Liver (tissue), 3 donors: ENCODE measurements at regions not wholly inside any gene's neighbourhood (a gene's known extent, or its start where the extent isn't known, plus 50 kb on each side); places are given as distances from the start of the nearest gene placed in this dataset.

ENCODE experiments used
- CTCF ChIP-seq: fragments of 150-350 bp; IDR thresholded peaks from 2 replicates; pipeline ENCODE4 v1.5.1; 2017; ENCODE audit warnings: improper control_type of control experiment, low read depth, low read length; ENCODE audit not compliant: missing input control
- EGR1 ChIP-seq, 2 donors: IDR thresholded peaks; 2 replicates each; pipeline ENCODE4 v1.6.1; 2016 to 2018; ENCODE audit warnings: antibody characterized with exemption in 2 of 2, low read depth in 2 of 2
- GABPA ChIP-seq, 2 donors: IDR thresholded peaks in 1 of 2; conservative IDR thresholded peaks in 1 of 2; 2 replicates each; pipeline ENCODE4 v1.6.1; 2016; ENCODE audit warnings: antibody characterized with exemption in 2 of 2, mild to moderate bottlenecking in 1 of 2, moderate library complexity in 1 of 2
- RAD21 ChIP-seq, 2 donors: IDR thresholded peaks; 2 replicates each; pipeline ENCODE4 v1.6.1; 2016; ENCODE audit warnings: antibody characterized with exemption in 2 of 2, mild to moderate bottlenecking in 2 of 2
- REST ChIP-seq: IDR thresholded peaks from 2 replicates; pipeline ENCODE4 v1.6.1; 2016; ENCODE audit warnings: antibody characterized with exemption, mild to moderate bottlenecking
- RXRA ChIP-seq, 2 donors: IDR thresholded peaks; 2 replicates each; pipeline ENCODE4 v1.6.1; 2017 to 2018; ENCODE audit warnings: antibody characterized with exemption in 2 of 2, mild to moderate bottlenecking in 1 of 2
- TAF1 ChIP-seq: conservative IDR thresholded peaks from 2 replicates; pipeline ENCODE4 v1.6.1; 2016; ENCODE audit warnings: antibody characterized with exemption, mild to moderate bottlenecking
- TF ChIP-seq, protein P1 (sequence below): IDR thresholded peaks from 2 replicates; pipeline ENCODE4 v1.6.1; 2016; ENCODE audit warnings: antibody characterized with exemption
- donor health status: healthy.
- donor health status: healthy.

DNA sequence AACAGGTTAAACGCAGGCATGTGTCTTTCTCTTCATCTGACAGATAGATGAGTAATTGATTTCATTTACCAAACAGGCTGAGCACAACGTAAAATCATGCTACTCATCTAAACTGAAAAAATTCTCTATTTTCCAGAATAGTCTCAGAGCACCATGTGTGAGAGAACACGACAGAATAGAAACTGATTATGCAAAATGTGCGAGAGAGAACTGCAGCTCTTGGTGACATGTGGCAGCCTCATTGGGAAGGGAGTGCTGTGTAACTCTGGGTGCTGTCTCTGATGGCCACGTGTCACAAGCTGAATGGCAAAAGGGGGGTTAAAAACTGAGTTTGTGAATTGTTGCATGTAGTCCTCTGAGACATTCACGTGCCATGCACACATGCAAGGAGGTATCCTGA is 143.7 kb upstream of the ATXN1 start:
- TF ChIP-seq CTCF (no peak), TAF1 (no peak), RAD21 (IDR thresholded peaks at IDR 0.05) (no peak), RXRA (IDR thresholded peaks at IDR 0.05) (no peak), GABPA (IDR thresholded peaks at IDR 0.05 in 1 of 2, conservative IDR thresholded peaks at IDR 0.05 in 1 of 2) (no peak), EGR1 (IDR thresholded peaks at IDR 0.05; ENCODE audit: low read depth in 2 of 2) (no peak), REST (no peak)
- TF ChIP-seq, protein P1, sequence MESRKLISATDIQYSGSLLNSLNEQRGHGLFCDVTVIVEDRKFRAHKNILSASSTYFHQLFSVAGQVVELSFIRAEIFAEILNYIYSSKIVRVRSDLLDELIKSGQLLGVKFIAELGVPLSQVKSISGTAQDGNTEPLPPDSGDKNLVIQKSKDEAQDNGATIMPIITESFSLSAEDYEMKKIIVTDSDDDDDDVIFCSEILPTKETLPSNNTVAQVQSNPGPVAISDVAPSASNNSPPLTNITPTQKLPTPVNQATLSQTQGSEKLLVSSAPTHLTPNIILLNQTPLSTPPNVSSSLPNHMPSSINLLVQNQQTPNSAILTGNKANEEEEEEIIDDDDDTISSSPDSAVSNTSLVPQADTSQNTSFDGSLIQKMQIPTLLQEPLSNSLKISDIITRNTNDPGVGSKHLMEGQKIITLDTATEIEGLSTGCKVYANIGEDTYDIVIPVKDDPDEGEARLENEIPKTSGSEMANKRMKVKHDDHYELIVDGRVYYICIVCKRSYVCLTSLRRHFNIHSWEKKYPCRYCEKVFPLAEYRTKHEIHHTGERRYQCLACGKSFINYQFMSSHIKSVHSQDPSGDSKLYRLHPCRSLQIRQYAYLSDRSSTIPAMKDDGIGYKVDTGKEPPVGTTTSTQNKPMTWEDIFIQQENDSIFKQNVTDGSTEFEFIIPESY, result no peak
